GM12878 (cell line): ENCODE measurements at regions not wholly inside any gene's neighbourhood (a gene's known extent, or its start where the extent isn't known, plus 50 kb on each side); places are given as distances from the start of the nearest gene placed in this dataset.

Source experiments
- ATAC-seq: fragments of 200-7000 bp; cut with Tn5 transposase; 3 replicates; pipeline ENCODE4 v1.9.1; 2020; ENCODE audit warnings: mild to moderate bottlenecking, moderate library complexity
- BruUV-seq: library from RNA; stranded (reverse); fragments of 400-500 nt; replicated peaks from 2 replicates; lab custom pipeline; 2021; lab: Mats Ljungman, UMichigan
- CTCF ChIA-PET: fragments of 300-600 bp; sonication (Branson Sonifier 250); formaldehyde crosslinking; extraction: SDS; loops from one replicate; lab custom pipeline; 2021; ENCODE audit warnings: inconsistent platforms; lab: Yijun Ruan, JAX
- POLR2A ChIA-PET: fragments of 350-600 bp; formaldehyde crosslinking; extraction: SDS; loops from one replicate; lab custom pipeline; 2021; ENCODE audit warnings: inconsistent platforms; lab: Charles Lee
- RAD21 ChIA-PET: fragments of 300-600 bp; sonication (Branson Sonifier 250); formaldehyde crosslinking; loops from one replicate; lab custom pipeline; 2023; ENCODE audit warnings: antibody characterized with exemption; ENCODE audit not compliant: unreplicated experiment; lab: Charles Lee
- SMC1A ChIA-PET: fragments of 300-600 bp; sonication (Branson Sonifier 250); formaldehyde crosslinking; loops from one replicate; lab custom pipeline; 2023; ENCODE audit not compliant: unreplicated experiment, uncharacterized antibody; lab: Charles Lee
- DNase-seq: peaks from one replicate; pipeline ENCODE4 v3.0.0-alpha.2; 2011; ENCODE audit warnings: low read depth, low spot score
- FAIRE-seq: peaks from 3 replicates; lab custom pipeline; 2011; peaks lifted over from hg19 to GRCh38; lab: Jason Lieb, UNC
- H2AFZ ChIP-seq: 2 replicates; pipeline ENCODE4 v1.6.0; 2011; ENCODE audit warnings: low read depth, low read length, control low read depth; ENCODE audit not compliant: control insufficient read depth
- H3K27ac ChIP-seq: 2 replicates; pipeline ENCODE4 v1.5.1; 2011; ENCODE audit warnings: control low read depth; ENCODE audit not compliant: control insufficient read depth, insufficient read depth
- H3K27me3 ChIP-seq, 2 experiments: replicated peaks in 1 of 2; 2 replicates each; pipeline versions ENCODE4 v1.6.0 to v1.6.1; 2011; ENCODE audit warnings: low read length in 1 of 2; ENCODE audit not compliant: control insufficient read depth in 2 of 2, insufficient read depth in 2 of 2
- H3K36me3 ChIP-seq, 2 experiments: 2 replicates each; pipeline ENCODE4 v1.5.1; 2011; ENCODE audit warnings: low read length in 1 of 2; ENCODE audit not compliant: control insufficient read depth in 2 of 2, insufficient read depth in 2 of 2
- H3K4me1 ChIP-seq: 2 replicates; pipeline ENCODE4 v1.6.1; 2011; ENCODE audit warnings: mild to moderate bottlenecking, low read length, moderate library complexity, mixed read lengths; ENCODE audit not compliant: control insufficient read depth, insufficient read depth
- H3K4me2 ChIP-seq: 2 replicates; pipeline ENCODE4 v1.6.0; 2011; ENCODE audit warnings: control low read depth; ENCODE audit not compliant: control insufficient read depth, insufficient read depth
- H3K4me3 ChIP-seq: fragments of 200-600 bp; sonication (generic); 2 replicates; pipeline ENCODE4 v1.5.1; 2016
- H3K79me2 ChIP-seq: 2 replicates; pipeline ENCODE4 v1.6.0; 2011; ENCODE audit warnings: low read length; ENCODE audit not compliant: control insufficient read depth, insufficient read depth
- H3K9ac ChIP-seq: 2 replicates; pipeline ENCODE4 v1.8.0; 2011; ENCODE audit warnings: low read length, control low read depth, mixed read lengths; ENCODE audit not compliant: control insufficient read depth, insufficient read depth
- H3K9me3 ChIP-seq: replicated peaks from 3 replicates; pipeline ENCODE4 v1.5.1; 2011; ENCODE audit warnings: mild to moderate bottlenecking, low read length; ENCODE audit not compliant: control insufficient read depth, insufficient read depth
- H4K20me1 ChIP-seq: 2 replicates; pipeline ENCODE4 v1.6.0; 2011; ENCODE audit not compliant: control insufficient read depth, insufficient read depth
- ASH2L ChIP-seq: fragments of 300-600, 200-600 bp; sonication (generic); IDR thresholded peaks from 2 replicates; pipeline ENCODE4 v1.6.1; 2017; ENCODE audit warnings: low read depth, mild to moderate bottlenecking, borderline replicate concordance
- ATF7 ChIP-seq: fragments of 450-650 bp; IDR thresholded peaks from 2 replicates; pipeline ENCODE4 v1.6.1; 2016; ENCODE audit warnings: low read depth, mild to moderate bottlenecking
- EGR1 ChIP-seq, 2 experiments: IDR thresholded peaks; 1 replicate in 1 of 2; 2 replicates in 1 of 2; pipeline ENCODE4 v1.6.1; 2011 to 2012; ENCODE audit warnings: low read depth in 2 of 2, low read length in 2 of 2, borderline replicate concordance in 1 of 2, mild to moderate bottlenecking in 1 of 2, moderate library complexity in 1 of 2
- FOXM1 ChIP-seq: IDR thresholded peaks from 2 replicates; pipeline ENCODE4 v1.6.1; 2012; ENCODE audit warnings: low read depth, mild to moderate bottlenecking, inconsistent platforms, low read length, moderate library complexity
- HDAC6 ChIP-seq: fragments of 200-600 bp; sonication (generic); IDR thresholded peaks from one replicate; pipeline ENCODE4 v1.8.0; 2017; ENCODE audit warnings: antibody characterized with exemption; ENCODE audit not compliant: unreplicated experiment
- HDGF ChIP-seq: fragments of 450-650 bp; IDR thresholded peaks from 2 replicates; pipeline ENCODE4 v1.6.1; 2016; ENCODE audit warnings: antibody characterized with exemption
- IRF4 ChIP-seq: IDR thresholded peaks from 2 replicates; pipeline ENCODE4 v1.6.1; 2011; ENCODE audit warnings: low read depth, low read length
- MTA3 ChIP-seq: IDR thresholded peaks from 2 replicates; pipeline ENCODE4 v1.6.1; 2012; ENCODE audit warnings: low read length, inconsistent platforms, borderline replicate concordance
- NKRF ChIP-seq: fragments of 450-650 bp; conservative IDR thresholded peaks from 2 replicates; pipeline ENCODE4 v1.6.1; 2017; ENCODE audit warnings: mild to moderate bottlenecking, moderate library complexity
- STAT3 ChIP-seq: IDR thresholded peaks from 2 replicates; pipeline ENCODE4 v1.6.1; 2011; ENCODE audit warnings: low read depth, low read length, improper control_type of control experiment
- ZNF687 ChIP-seq: fragments of 450-650 bp; IDR thresholded peaks from 2 replicates; pipeline ENCODE4 v1.6.1; 2017; ENCODE audit warnings: mild to moderate bottlenecking, moderate library complexity
- ZSCAN29 ChIP-seq: fragments of 450-650 bp; IDR thresholded peaks from 2 replicates; pipeline ENCODE4 v1.6.1; 2017; ENCODE audit warnings: mild to moderate bottlenecking, moderate library complexity
- WGBS: methylation state at CpG from one replicate; pipeline ENCODE4 v1.1.6; 2016; ENCODE audit warnings: low lambda C conversion rate; ENCODE audit not compliant: insufficient replicate concordance, insufficient coverage; ENCODE audit errors: missing lambda C conversion rate; 5-methylcytosine and 5-hydroxymethylcytosine counted together
- in situ Hi-C: fragments of 300-500 bp; cut with MboI; formaldehyde crosslinking; loops from 9 replicates; pipeline ENCODE4 v1.14.3; 2018; ENCODE audit warnings: mixed read lengths
- intact Hi-C: fragments of 100-400 bp; cut with micrococcal nuclease; formaldehyde crosslinking; loops from one replicate; pipeline ENCODE4 v1.14.2; 2022; ENCODE audit not compliant: unreplicated experiment

- no peak for TF ChIP-seq ZNF687
- TF ChIP-seq HDGF, result no peak
Observed at GRCh38 chr7:25288556-25289307, 60.4 kb upstream of the NPVF start (continued).

GRCh38 chr7:25289518-25289917, 61.2 kb upstream of the NPVF start:
- peaks cover 1 to 2% of the 10 kb centered on the region in 2 experiments; a peak in 2 of 4 replicates for H3K27me3 ChIP-seq
- intact Hi-C loops, result no loop called here
- BruUV-seq, result no TSS peak
- WGBS, result 0% methylated on average over 1 of the region's 1 CpG
- POLR2A ChIA-PET, result no interaction called here
- TF ChIP-seq NKRF (no peak), EGR1 (IDR thresholded peaks at IDR 0.05; ENCODE audit: borderline replicate concordance in 1 of 2, low read depth in 2 of 2, low read length in 2 of 2) (no peak), MTA3 (no peak), HDAC6 (no peak), ZSCAN29 (no peak), STAT3 (no peak), ASH2L (no peak), IRF4 (no peak), FOXM1 (no peak), ATF7 (no peak)
- TF ChIP-seq, all 136 proteins: peak for 0
- Histone ChIP-seq H3K79me2 (no peaks in the 10 kb centered on the region), H4K20me1 (no peaks in the 10 kb centered on the region; the same call in 1 of the 2 replicates), H3K9me3 (no peaks in the 10 kb centered on the region), H3K4me2 (no peak overlapping the region), H3K36me3 (no peaks in the 10 kb centered on the region), H3K4me1 (no peaks in the 10 kb centered on the region), H3K9ac (no peak overlapping the region), H3K27ac (no peak overlapping the region), H3K4me3 (no peak overlapping the region), H2AFZ (no peak overlapping the region)
- FAIRE-seq (no peak), ATAC-seq (no peak), DNase-seq (no peak)
- in situ Hi-C loops, result no loop called here
- ChIA-PET RAD21 (no interaction called here), CTCF (no interaction called here), SMC1A (no interaction called here)
